Limb (tissue), 2 donors: ENCODE measurements at regions not wholly inside any gene's neighbourhood (a gene's known extent, or its start where the extent isn't known, plus 50 kb on each side); places are given as distances from the start of the nearest gene placed in this dataset.

ENCODE experiments used
- DNase-seq, 2 donors: peaks; one replicate each; pipeline ENCODE4 v3.0.0-alpha.2; 2016; ENCODE audit errors: extremely low spot score in 2 of 2

GRCh38 chr16:89043636-89044417 lies 49.8 kb upstream of the ACSF3 start:
- no peak for DNase-seq
